Panc1 (cell line): ENCODE measurements at regions not wholly inside any gene's neighbourhood (a gene's known extent, or its start where the extent isn't known, plus 50 kb on each side); places are given as distances from the start of the nearest gene placed in this dataset.

ENCODE experiments used
- CTCF ChIP-seq: fragments of 450-650 bp; IDR thresholded peaks from 2 replicates; pipeline ENCODE4 v1.5.1; 2017; ENCODE audit warnings: mild to moderate bottlenecking
- POLR2AphosphoS5 ChIP-seq: IDR thresholded peaks from 2 replicates; pipeline ENCODE4 v1.6.1; 2012; ENCODE audit warnings: mild to moderate bottlenecking, low read depth, low read length, moderate library complexity
- REST ChIP-seq, 2 experiments: IDR thresholded peaks; 2 replicates each; pipeline ENCODE4 v1.6.1; 2011 to 2012; ENCODE audit warnings: low read depth in 2 of 2, control low read depth in 1 of 2, low read length in 1 of 2, mild to moderate bottlenecking in 1 of 2, moderate library complexity in 1 of 2; ENCODE audit not compliant: insufficient read depth in 1 of 2
- SIN3A ChIP-seq: IDR thresholded peaks from 2 replicates; pipeline ENCODE4 v1.6.1; 2012; ENCODE audit warnings: low read depth, mild to moderate bottlenecking, low read length, moderate library complexity, borderline replicate concordance; ENCODE audit not compliant: insufficient read depth

- TF ChIP-seq CTCF (no peak), REST (IDR thresholded peaks at IDR 0.05; ENCODE audit: insufficient read depth in 1 of 2, low read depth in 2 of 2, low read length in 1 of 2) (no peak), POLR2AphosphoS5 (no peak), SIN3A (no peak)
Observed at GRCh38 chr6:126140015-126140414, 153.7 kb downstream of the TRMT11 start.
